ENCODE measurements at regions not wholly inside any gene's neighbourhood (a gene's known extent, or its start where the extent isn't known, plus 50 kb on each side); places are given as distances from the start of the nearest gene placed in this dataset.

DNA sequence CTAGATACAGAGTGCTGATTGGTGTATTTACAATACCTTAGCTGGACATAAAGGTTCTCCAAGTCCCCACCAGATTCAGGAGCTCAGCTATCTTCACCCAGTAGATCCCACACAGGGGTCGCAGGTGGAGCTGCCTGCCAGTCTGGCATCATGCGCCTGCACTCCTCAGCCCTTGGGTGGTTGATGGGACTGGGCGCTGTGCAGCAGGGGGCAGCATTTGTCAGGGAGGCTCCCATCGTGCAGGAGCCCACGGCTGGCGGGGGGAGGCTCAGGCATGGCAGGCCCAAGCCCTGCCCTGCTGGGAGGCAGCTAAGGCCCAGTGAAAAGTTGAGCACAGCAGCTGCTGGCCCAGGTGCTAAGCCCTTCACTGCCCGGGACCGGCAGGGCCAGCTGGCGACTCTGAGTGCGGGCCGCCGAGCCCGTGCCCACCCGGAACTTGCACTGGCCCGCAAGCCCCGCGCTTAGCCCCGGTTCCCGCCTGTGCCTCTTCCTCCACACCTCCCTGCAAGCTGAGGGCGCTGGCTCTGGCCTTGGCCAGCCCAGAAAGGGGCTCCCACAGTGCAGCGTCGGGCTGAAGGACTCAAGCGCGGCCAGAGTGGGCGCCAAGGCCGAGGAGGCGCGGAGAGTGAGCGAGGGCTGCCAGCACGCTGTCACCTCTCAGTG lies 314.1 kb upstream of the ATP10B start:
- TF ChIP-seq, protein P1, sequence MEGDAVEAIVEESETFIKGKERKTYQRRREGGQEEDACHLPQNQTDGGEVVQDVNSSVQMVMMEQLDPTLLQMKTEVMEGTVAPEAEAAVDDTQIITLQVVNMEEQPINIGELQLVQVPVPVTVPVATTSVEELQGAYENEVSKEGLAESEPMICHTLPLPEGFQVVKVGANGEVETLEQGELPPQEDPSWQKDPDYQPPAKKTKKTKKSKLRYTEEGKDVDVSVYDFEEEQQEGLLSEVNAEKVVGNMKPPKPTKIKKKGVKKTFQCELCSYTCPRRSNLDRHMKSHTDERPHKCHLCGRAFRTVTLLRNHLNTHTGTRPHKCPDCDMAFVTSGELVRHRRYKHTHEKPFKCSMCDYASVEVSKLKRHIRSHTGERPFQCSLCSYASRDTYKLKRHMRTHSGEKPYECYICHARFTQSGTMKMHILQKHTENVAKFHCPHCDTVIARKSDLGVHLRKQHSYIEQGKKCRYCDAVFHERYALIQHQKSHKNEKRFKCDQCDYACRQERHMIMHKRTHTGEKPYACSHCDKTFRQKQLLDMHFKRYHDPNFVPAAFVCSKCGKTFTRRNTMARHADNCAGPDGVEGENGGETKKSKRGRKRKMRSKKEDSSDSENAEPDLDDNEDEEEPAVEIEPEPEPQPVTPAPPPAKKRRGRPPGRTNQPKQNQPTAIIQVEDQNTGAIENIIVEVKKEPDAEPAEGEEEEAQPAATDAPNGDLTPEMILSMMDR (IDR thresholded peaks at IDR 0.05), result no peak
- no peak for DNase-seq (ENCODE audit: low spot score)
- no peak for ATAC-seq (ENCODE audit: low FRiP score)

DNA sequence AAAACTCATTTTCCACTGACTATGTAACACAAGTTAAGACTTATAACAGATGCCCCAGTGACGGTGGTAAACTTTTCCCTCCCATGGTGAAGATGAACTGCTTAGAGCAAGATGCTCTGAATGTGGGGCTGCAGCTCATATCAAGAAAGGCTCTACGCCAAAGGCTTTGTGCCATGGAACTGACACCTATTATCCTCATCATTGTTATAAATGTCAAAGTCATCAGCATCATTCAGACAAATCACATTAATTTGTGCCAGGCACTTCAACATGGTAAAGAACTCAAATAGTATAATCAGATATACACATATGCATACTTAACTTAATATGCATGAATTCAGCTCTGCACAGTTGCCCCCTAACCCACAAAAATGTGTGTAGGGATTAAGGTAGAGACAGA lies 305.9 kb upstream of the ATP10B start:
- DNase-seq (ENCODE audit: low spot score) (no peak), ATAC-seq (ENCODE audit: low FRiP score) (no peak)
- TF ChIP-seq, protein P1 (IDR thresholded peaks at IDR 0.05), result no peak

DNA sequence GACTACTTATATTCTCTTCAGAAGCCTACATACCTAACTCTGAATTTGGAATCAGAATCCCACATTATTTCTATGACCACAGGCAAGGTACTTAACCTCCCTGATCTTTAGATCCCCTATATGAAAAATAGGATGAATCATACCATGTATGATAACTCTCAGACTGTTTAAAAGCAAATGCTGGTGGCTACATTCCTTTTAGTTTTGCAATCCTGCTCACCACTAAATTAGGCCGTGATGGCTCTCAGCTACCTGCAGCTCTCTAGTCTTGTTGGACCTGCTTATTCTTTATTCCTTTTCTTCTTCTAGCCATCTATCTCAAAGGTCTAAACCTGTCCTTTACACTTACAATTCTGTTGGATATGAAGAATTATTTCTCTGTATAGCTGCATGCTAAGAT lies 303.4 kb upstream of the ATP10B start:
- ATAC-seq (ENCODE audit: low FRiP score), result no peak
- no peak for DNase-seq (ENCODE audit: low spot score)
- TF ChIP-seq, protein P1 (IDR thresholded peaks at IDR 0.05), result no peak

DNA sequence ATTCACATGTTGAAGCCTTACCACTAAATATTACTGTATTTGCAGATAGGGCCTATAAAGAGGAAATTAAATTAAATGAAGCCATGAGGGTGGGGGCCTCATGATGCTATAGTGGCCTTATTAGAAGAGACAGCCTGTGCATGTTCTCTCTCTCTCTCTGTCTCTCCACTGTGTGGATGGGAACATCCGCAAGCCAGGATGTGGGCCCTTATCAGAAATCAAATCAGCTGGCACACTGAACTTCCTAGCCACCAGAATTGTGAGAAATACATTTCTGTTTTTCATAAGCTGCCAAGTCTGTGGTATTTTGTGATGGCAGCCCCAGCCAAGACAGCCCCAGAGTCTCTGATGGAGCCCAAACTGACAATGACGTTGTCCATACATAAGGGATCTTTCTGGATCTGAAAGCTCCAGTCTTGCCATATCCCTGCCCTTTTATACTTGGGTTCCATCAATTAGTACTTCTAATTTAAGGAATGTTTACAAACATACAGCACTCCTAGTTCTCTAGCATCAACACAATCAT lies 300.5 kb upstream of the ATP10B start:
- DNase-seq (ENCODE audit: low spot score) (no peak), ATAC-seq (ENCODE audit: low FRiP score) (no peak)
- TF ChIP-seq, protein P1 (IDR thresholded peaks at IDR 0.05), result no peak

DNA sequence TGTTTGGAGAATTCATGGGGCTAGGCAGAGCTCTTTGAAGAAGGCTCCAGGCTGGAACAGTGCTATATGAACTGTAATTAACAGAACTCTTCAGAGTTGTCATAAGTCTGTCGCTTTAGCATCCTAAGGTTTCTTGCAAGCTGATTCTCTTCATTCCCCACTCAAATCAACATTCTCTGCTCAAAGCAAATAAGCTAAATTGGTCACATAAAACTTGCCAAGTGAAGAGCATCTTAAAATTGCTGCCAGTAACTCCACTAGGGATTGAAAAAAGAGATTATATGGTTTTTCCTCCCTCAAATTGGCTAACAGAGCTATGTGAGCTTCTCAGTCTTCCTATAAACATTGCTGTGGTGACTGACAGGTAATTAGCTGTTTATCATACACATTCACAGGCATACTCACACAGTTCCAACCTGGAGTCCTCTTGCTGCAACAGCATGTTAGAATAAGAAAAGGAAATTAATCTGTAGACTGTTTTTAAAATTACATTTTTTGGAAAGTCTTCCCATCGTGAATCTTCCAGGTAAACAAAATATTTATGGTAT lies 298.5 kb upstream of the ATP10B start:
- ATAC-seq (ENCODE audit: low FRiP score) (no peak), DNase-seq (ENCODE audit: low spot score) (no peak)
- TF ChIP-seq, protein P1 (IDR thresholded peaks at IDR 0.05), result no peak

DNA sequence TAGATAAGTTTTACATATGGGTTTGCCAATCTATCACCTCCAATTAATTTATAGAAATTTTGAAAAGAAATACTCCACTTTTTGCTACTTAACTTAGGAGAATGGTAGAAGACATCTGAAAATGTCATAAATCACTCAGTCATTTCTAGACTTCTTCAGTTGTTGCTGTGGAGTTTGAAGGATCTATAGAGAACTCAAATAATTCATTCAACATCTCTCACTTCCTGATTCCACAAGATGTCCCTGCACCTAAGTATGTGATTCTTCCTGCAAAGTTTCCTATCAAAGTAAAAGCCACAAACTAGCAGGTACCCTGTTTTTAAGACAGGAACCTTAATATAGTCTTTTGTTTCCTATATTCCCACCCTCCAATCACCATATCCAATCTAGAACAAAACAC lies 297.1 kb upstream of the ATP10B start:
- no peak for DNase-seq (ENCODE audit: low spot score)
- no peak for ATAC-seq (ENCODE audit: low FRiP score)
- TF ChIP-seq, protein P1 (IDR thresholded peaks at IDR 0.05), result no peak
